Loucy (cell line): ENCODE measurements at regions not wholly inside any gene's neighbourhood (a gene's known extent, or its start where the extent isn't known, plus 50 kb on each side); places are given as distances from the start of the nearest gene placed in this dataset.

Source experiments
- H2AFZ ChIP-seq: fragments of 200-600 bp; sonication (generic); 2 replicates; pipeline ENCODE4 v1.6.0; 2016; ENCODE audit warnings: antibody characterized with exemption, mild to moderate bottlenecking, low read length, moderate library complexity
- H3F3A ChIP-seq: fragments of 200-600 bp; 2 replicates; pipeline ENCODE4 v1.6.0; 2016; ENCODE audit warnings: antibody characterized with exemption, low read depth, mild to moderate bottlenecking
- H3K27me3 ChIP-seq: fragments of 200-600 bp; sonication (generic); 2 replicates; pipeline ENCODE4 v1.6.1; 2014; ENCODE audit warnings: low read length, mild to moderate bottlenecking; ENCODE audit not compliant: insufficient read depth, poor library complexity, severe bottlenecking
- H3K36me3 ChIP-seq: fragments of 200-600 bp; sonication (generic); 2 replicates; pipeline ENCODE4 v1.6.1; 2016; ENCODE audit warnings: low read length; ENCODE audit not compliant: insufficient read depth
- H3K4me1 ChIP-seq: fragments of 200-600 bp; sonication (generic); 2 replicates; pipeline ENCODE4 v1.5.1; 2014; ENCODE audit warnings: low read length, mild to moderate bottlenecking; ENCODE audit not compliant: insufficient read depth, poor library complexity, severe bottlenecking
- H3K4me2 ChIP-seq: fragments of 200-600 bp; sonication (generic); 2 replicates; pipeline ENCODE4 v1.6.0; 2014; ENCODE audit warnings: antibody characterized with exemption, low read length, low read depth, mild to moderate bottlenecking; ENCODE audit not compliant: poor library complexity, severe bottlenecking
- H3K4me3 ChIP-seq: fragments of 200-600 bp; sonication (generic); 2 replicates; pipeline ENCODE4 v1.5.1; 2014; ENCODE audit warnings: low read length, mild to moderate bottlenecking, mixed read lengths; ENCODE audit not compliant: poor library complexity, severe bottlenecking
- H3K79me2 ChIP-seq: fragments of 200-600 bp; sonication (generic); 2 replicates; pipeline ENCODE4 v1.6.1; 2014; ENCODE audit warnings: low read length; ENCODE audit not compliant: insufficient read depth
- H3K9ac ChIP-seq: fragments of 200-600 bp; sonication (generic); 2 replicates; pipeline ENCODE4 v1.6.0; 2014; ENCODE audit warnings: mild to moderate bottlenecking, low read depth, low read length, moderate library complexity; ENCODE audit not compliant: poor library complexity, severe bottlenecking
- H3K9me2 ChIP-seq: fragments of 200-600 bp; sonication (generic); replicated peaks from 2 replicates; pipeline ENCODE4 v1.6.1; 2016; ENCODE audit warnings: low read depth, low read length, mixed read lengths
- H3K9me3 ChIP-seq: fragments of 200-600 bp; sonication (generic); 2 replicates; pipeline ENCODE4 v1.6.1; 2014; ENCODE audit warnings: mild to moderate bottlenecking, antibody characterized with exemption, low read length, low read depth; ENCODE audit not compliant: insufficient read depth
- H4K20me1 ChIP-seq: fragments of 200-600 bp; sonication (generic); 2 replicates; pipeline ENCODE4 v1.6.0; 2014; ENCODE audit warnings: antibody characterized with exemption, low read length, mild to moderate bottlenecking; ENCODE audit not compliant: insufficient read depth, poor library complexity, severe bottlenecking
- CTCF ChIP-seq: fragments of 200-600 bp; sonication (generic); conservative IDR thresholded peaks from 2 replicates; pipeline ENCODE4 v1.5.1; 2014; ENCODE audit warnings: mild to moderate bottlenecking, antibody characterized with exemption, low read length
- EZH2phosphoT487 ChIP-seq: fragments of 200-600 bp; IDR thresholded peaks from 2 replicates; pipeline ENCODE4 v1.6.1; 2018; ENCODE audit warnings: antibody characterized with exemption, mild to moderate bottlenecking, moderate library complexity, borderline replicate concordance

GRCh38 chr2:187708272-187708671 is 154.0 kb upstream of the TFPI start:
- Histone ChIP-seq H2AFZ (no peak overlapping the region), H3K27me3 (no peaks in the 10 kb centered on the region), H3K4me2 (no peak overlapping the region), H3K9ac (no peak overlapping the region), H4K20me1 (no peaks in the 10 kb centered on the region), H3K36me3 (no peaks in the 10 kb centered on the region), H3K79me2 (no peaks in the 10 kb centered on the region), H3K4me3 (no peak overlapping the region), H3K9me2 (no peaks in the 10 kb centered on the region), H3K4me1 (no peaks in the 10 kb centered on the region), H3F3A (no peaks in the 10 kb centered on the region), H3K9me3 (no peaks in the 10 kb centered on the region)
- TF ChIP-seq CTCF, result no peak
- TF ChIP-seq EZH2phosphoT487, result no peak

GRCh38 chr2:187709065-187709464 is 154.8 kb upstream of the TFPI start:
- Histone ChIP-seq H3K4me3 (no peak overlapping the region), H3K9me3 (no peaks in the 10 kb centered on the region), H3F3A (no peaks in the 10 kb centered on the region)

GRCh38 chr2:187710791-187711521 is 156.7 kb upstream of the TFPI start:
- Histone ChIP-seq H3K4me1 (no peaks in the 10 kb centered on the region), H3K9me2 (no peaks in the 10 kb centered on the region), H3K4me3 (no peak overlapping the region), H3K9ac (no peak overlapping the region), H4K20me1 (no peaks in the 10 kb centered on the region), H3K79me2 (no peaks in the 10 kb centered on the region), H2AFZ (no peak overlapping the region), H3K9me3 (no peaks in the 10 kb centered on the region), H3K4me2 (no peak overlapping the region), H3F3A (no peaks in the 10 kb centered on the region), H3K27me3 (no peaks in the 10 kb centered on the region), H3K36me3 (no peaks in the 10 kb centered on the region)
- TF ChIP-seq CTCF (no peak), EZH2phosphoT487 (no peak)

More at GRCh38 chr2:187709065-187709464, 154.8 kb upstream of the TFPI start:
- no peaks in the 10 kb centered on the region for H4K20me1 ChIP-seq
- no peaks in the 10 kb centered on the region for H3K36me3 ChIP-seq
- H3K9me2 ChIP-seq, result no peaks in the 10 kb centered on the region
- TF ChIP-seq CTCF, result no peak
- TF ChIP-seq EZH2phosphoT487, result no peak
- no peaks in the 10 kb centered on the region for H3K4me1 ChIP-seq
- H3K27me3 ChIP-seq, result no peaks in the 10 kb centered on the region
- H3K79me2 ChIP-seq, result no peaks in the 10 kb centered on the region
- H3K9ac ChIP-seq, result no peak overlapping the region
- no peak overlapping the region for H3K4me2 ChIP-seq
- H2AFZ ChIP-seq, result no peak overlapping the region
